ENCODE measurements at regions not wholly inside any gene's neighbourhood (a gene's known extent, or its start where the extent isn't known, plus 50 kb on each side); places are given as distances from the start of the nearest gene placed in this dataset.
"Not testable (repeated sequence)": the region's sequence is repeated elsewhere in the genome, so short reads cannot be mapped to it uniquely, and the experiment has no call there.

DNA sequence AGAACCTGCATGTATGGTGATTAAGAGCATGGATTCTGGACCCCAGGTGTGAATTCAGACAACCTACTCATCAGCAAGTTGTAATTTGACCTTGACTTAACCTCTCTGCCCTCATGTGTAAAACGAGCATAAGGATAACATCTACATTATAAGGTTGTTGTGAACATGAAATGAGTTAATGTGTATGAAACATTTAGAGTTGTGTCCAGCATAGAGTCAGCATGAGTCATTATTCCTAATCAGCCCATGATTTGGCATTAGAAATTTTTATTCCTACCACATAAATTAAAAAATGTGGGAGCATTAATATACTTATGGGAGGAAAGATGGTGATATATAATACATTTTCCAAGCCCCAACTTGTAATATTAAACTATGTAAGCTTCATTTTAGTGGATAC is 95.9 kb upstream of the DDHD1 start:
- Histone ChIP-seq H3K9me2 (no peaks in the 10 kb centered on the region), H3K36me3 (replicated peaks in 1 of 2; ENCODE audit: control insufficient read depth in 1 of 2, insufficient read depth in 2 of 2, low read length in 1 of 2) (no peaks in the 10 kb centered on the region), H4K20me1 (ENCODE audit: insufficient read depth) (no peaks in the 10 kb centered on the region), H3K4me2 (no peak overlapping the region), H2AFZ (ENCODE audit: low read depth) (no peak overlapping the region), H3F3A (replicated peaks; ENCODE audit: insufficient read depth) (no peaks in the 10 kb centered on the region), H3K9ac (no peak overlapping the region), H3K79me2 (ENCODE audit: insufficient read depth) (no peaks in the 10 kb centered on the region), H3K4me1 (ENCODE audit: control insufficient read depth in 1 of 2, insufficient read depth in 2 of 2, low read depth in 1 of 2, low read length in 1 of 2) (no peaks in the 10 kb centered on the region), H3K4me3 (ENCODE audit: low read depth in 2 of 2, low read length in 1 of 2) (no peak overlapping the region), H3K9me3 (no peaks in the 10 kb centered on the region), H3K27ac (ENCODE audit: low read depth in 2 of 2, low read length in 1 of 2) (no peak overlapping the region), H3K27me3 (ENCODE audit: insufficient read depth) (no peaks in the 10 kb centered on the region)
- TF ChIP-seq PBX3 (IDR thresholded peaks at IDR 0.05) = no peak
- no peak for TF ChIP-seq MXI1 (IDR thresholded peaks at IDR 0.05; ENCODE audit: low read depth, low read length)
- no peak for TF ChIP-seq SIN3A (IDR thresholded peaks at IDR 0.05; ENCODE audit: borderline replicate concordance, low read depth, low read length)
- TF ChIP-seq NRF1 (IDR thresholded peaks at IDR 0.05; ENCODE audit: low read depth, low read length) = no peak
- TF ChIP-seq, protein P1, sequence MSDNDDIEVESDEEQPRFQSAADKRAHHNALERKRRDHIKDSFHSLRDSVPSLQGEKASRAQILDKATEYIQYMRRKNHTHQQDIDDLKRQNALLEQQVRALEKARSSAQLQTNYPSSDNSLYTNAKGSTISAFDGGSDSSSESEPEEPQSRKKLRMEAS (IDR thresholded peaks at IDR 0.05; ENCODE audit: low read depth) = no peak
- no peak for TF ChIP-seq IRF3 (IDR thresholded peaks at IDR 0.05; ENCODE audit: low read depth, low read length)
- TF ChIP-seq TEAD4 (IDR thresholded peaks at IDR 0.05; ENCODE audit: borderline replicate concordance, insufficient read depth) = no peak
- no peak for TF ChIP-seq CTCF (IDR thresholded peaks at IDR 0.05)
- no peak for DNase-seq
- WGBS (ENCODE audit: low lambda C conversion rate) = 0% methylated on average over 1 of the region's 1 CpG
- ChIA-PET CTCF (interaction anchor here (1.1 to 1.4 kb wide), 2 partner anchors 31 to 47 kb away, joined by 4 read pairs; no protein-coding TSS in a partner anchor), POLR2A (no interaction called here)

DNA sequence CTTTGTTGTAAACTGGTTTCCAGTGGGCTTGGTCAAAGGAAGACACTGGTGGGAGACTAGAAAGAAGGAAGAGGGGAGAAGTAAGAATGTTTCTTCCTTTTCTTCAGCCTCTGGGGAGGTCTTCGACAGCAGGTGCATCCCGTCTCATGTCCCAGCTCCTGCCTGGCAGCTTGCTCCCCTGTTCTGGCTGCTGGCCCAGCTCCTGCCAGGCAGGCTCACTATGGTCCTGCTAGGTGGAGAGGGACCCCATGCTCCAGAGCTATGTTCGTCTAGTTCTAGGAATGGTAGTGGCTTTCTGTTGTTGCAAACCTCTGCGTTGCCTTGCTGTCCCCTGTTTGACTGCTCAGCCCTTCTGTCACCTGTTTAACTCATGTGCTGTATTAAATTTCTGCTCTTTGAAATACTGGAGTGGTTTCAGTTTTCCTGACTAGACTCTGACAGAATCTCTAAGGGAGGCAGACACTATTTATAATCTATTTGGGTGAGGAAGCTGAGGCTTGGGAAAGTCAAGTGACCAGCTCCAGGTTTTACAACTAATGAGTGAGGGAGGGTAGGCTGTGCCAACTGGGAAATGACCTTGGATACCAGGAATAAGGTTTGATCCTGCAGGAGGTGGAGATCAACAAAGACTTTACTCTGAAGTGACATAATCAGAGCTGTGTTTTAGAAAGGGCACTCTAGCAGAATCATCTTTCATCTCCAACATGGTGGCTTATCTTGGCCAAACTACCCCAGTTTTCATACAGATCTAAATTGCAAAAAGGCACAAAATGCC is 94.7 kb upstream of the DDHD1 start:
- Histone ChIP-seq H3K4me1 (ENCODE audit: control insufficient read depth in 1 of 2, insufficient read depth in 2 of 2, low read depth in 1 of 2, low read length in 1 of 2) (no peaks in the 10 kb centered on the region), H3F3A (replicated peaks; ENCODE audit: insufficient read depth) (no peaks in the 10 kb centered on the region), H3K9me2 (no peaks in the 10 kb centered on the region), H3K27me3 (ENCODE audit: insufficient read depth) (no peaks in the 10 kb centered on the region), H3K27ac (ENCODE audit: low read depth in 2 of 2, low read length in 1 of 2) (no peak overlapping the region), H2AFZ (ENCODE audit: low read depth) (no peak overlapping the region), H3K4me2 (no peak overlapping the region), H3K4me3 (ENCODE audit: low read depth in 2 of 2, low read length in 1 of 2) (no peak overlapping the region), H3K79me2 (ENCODE audit: insufficient read depth) (no peaks in the 10 kb centered on the region), H4K20me1 (ENCODE audit: insufficient read depth) (no peaks in the 10 kb centered on the region), H3K9ac (no peak overlapping the region), H3K9me3 (no peaks in the 10 kb centered on the region), H3K36me3 (replicated peaks in 1 of 2; ENCODE audit: control insufficient read depth in 1 of 2, insufficient read depth in 2 of 2, low read length in 1 of 2) (no peaks in the 10 kb centered on the region)
- CTCF ChIA-PET = interaction anchor here (1.0 to 1.5 kb wide), 3 partner anchors 30 to 59 kb away, joined by 3 to 4 read pairs (median 4); no protein-coding TSS in a partner anchor
- WGBS (ENCODE audit: low lambda C conversion rate) = 33% methylated on average over 4 of the region's 4 CpGs
- TF ChIP-seq FOXM1 (IDR thresholded peaks at IDR 0.05; ENCODE audit: low read depth) = no peak
- TF ChIP-seq, protein P1 (IDR thresholded peaks at IDR 0.05; ENCODE audit: low read depth) = no peak
- TF ChIP-seq MEF2A (IDR thresholded peaks at IDR 0.05; ENCODE audit: borderline replicate concordance, low read depth) = no peak
- TF ChIP-seq TCF12 (IDR thresholded peaks at IDR 0.05) = no peak
- no peak for TF ChIP-seq RCOR1 (IDR thresholded peaks at IDR 0.05; ENCODE audit: low read length)
- TF ChIP-seq IRF3 (IDR thresholded peaks at IDR 0.05; ENCODE audit: low read depth, low read length) = no peak
- no peak for TF ChIP-seq NRF1 (IDR thresholded peaks at IDR 0.05; ENCODE audit: low read depth, low read length)
- TF ChIP-seq RAD21 (IDR thresholded peaks at IDR 0.05; ENCODE audit: low read length) = no peak
- TF ChIP-seq TEAD4 (IDR thresholded peaks at IDR 0.05; ENCODE audit: borderline replicate concordance, insufficient read depth) = no peak
- no peak for TF ChIP-seq EZH2phosphoT487 (IDR thresholded peaks at IDR 0.05; ENCODE audit: borderline replicate concordance, low read depth)
- TF ChIP-seq FOXJ3 (CRISPR knock-in tag; IDR thresholded peaks at IDR 0.05) = no peak
- no peak for DNase-seq
- POLR2A ChIA-PET = no interaction called here

- H3K4me1 ChIP-seq (ENCODE audit: control insufficient read depth in 1 of 2, insufficient read depth in 2 of 2, low read depth in 1 of 2, low read length in 1 of 2); H3K27ac ChIP-seq (ENCODE audit: low read depth in 2 of 2, low read length in 1 of 2); H3K27me3 ChIP-seq (ENCODE audit: insufficient read depth); H4K20me1 ChIP-seq (ENCODE audit: insufficient read depth); POLR2A ChIA-PET; H3F3A ChIP-seq (replicated peaks; ENCODE audit: insufficient read depth); H3K4me2 ChIP-seq; H3K36me3 ChIP-seq (replicated peaks in 1 of 2; ENCODE audit: control insufficient read depth in 1 of 2, insufficient read depth in 2 of 2, low read length in 1 of 2); DNase-seq; CTCF ChIA-PET; H3K9me2 ChIP-seq; H3K4me3 ChIP-seq (ENCODE audit: low read depth in 2 of 2, low read length in 1 of 2); H2AFZ ChIP-seq (ENCODE audit: low read depth); H3K79me2 ChIP-seq (ENCODE audit: insufficient read depth); H3K9me3 ChIP-seq; H3K9ac ChIP-seq: not testable (repeated sequence)
- 48% methylated on average over 3 of the region's 3 CpGs for WGBS (ENCODE audit: low lambda C conversion rate)
Observed at GRCh38 chr14:53242898-53243297, 89.8 kb upstream of the DDHD1 start.
